H1 (cell line): ENCODE measurements at regions not wholly inside any gene's neighbourhood (a gene's known extent, or its start where the extent isn't known, plus 50 kb on each side); places are given as distances from the start of the nearest gene placed in this dataset.

ENCODE experiments used
- CTCF ChIA-PET: fragments of 300-600 bp; sonication (Branson Sonifier 250); formaldehyde crosslinking; loops from one replicate; lab custom pipeline; 2021; ENCODE audit not compliant: partially characterized antibody; lab: Charles Lee
- POLR2A ChIA-PET: fragments of 300-600 bp; sonication (Branson Sonifier 250); formaldehyde crosslinking; loops from one replicate; lab custom pipeline; 2021; ENCODE audit warnings: inconsistent platforms; ENCODE audit not compliant: partially characterized antibody; lab: Charles Lee
- DNase-seq, 2 experiments: peaks; one replicate each; pipeline versions ENCODE4 v3.0.0 to v3.0.0-alpha.2; 2010 to 2022; ENCODE audit warnings: low spot score in 2 of 2, low read depth in 1 of 2, mixed read lengths in 1 of 2
- FAIRE-seq: peaks from 2 replicates; lab custom pipeline; 2011; peaks lifted over from hg19 to GRCh38; lab: Jason Lieb, UNC
- H2AFZ ChIP-seq: 2 replicates; pipeline ENCODE4 v1.8.1; 2012; ENCODE audit warnings: low read length, inconsistent platforms
- H2AK5ac ChIP-seq: 2 replicates; pipeline ENCODE4 v1.6.1; 2013; ENCODE audit warnings: low read depth, low read length
- H2BK120ac ChIP-seq: replicated peaks from 2 replicates; pipeline ENCODE3; 2013; ENCODE audit warnings: low read depth, low read length, inconsistent platforms
- H2BK12ac ChIP-seq: 2 replicates; pipeline ENCODE4 v1.6.1; 2013; ENCODE audit warnings: low read depth, low read length
- H2BK15ac ChIP-seq: 2 replicates; pipeline ENCODE4 v1.6.1; 2013; ENCODE audit warnings: low read length
- H2BK20ac ChIP-seq: 2 replicates; pipeline ENCODE4 v1.6.1; 2013; ENCODE audit warnings: low read length
- H2BK5ac ChIP-seq: 2 replicates; pipeline ENCODE4 v1.6.1; 2013; ENCODE audit warnings: low read depth, low read length
- H3K14ac ChIP-seq: 2 replicates; pipeline ENCODE4 v1.6.1; 2013; ENCODE audit warnings: inconsistent platforms; ENCODE audit not compliant: insufficient read length
- H3K18ac ChIP-seq: 2 replicates; pipeline ENCODE4 v1.6.1; 2013; ENCODE audit warnings: low read length; ENCODE audit errors: extremely low read depth
- H3K23ac ChIP-seq: 2 replicates; pipeline ENCODE4 v1.6.1; 2013; ENCODE audit warnings: inconsistent platforms; ENCODE audit not compliant: insufficient read length
- H3K23me2 ChIP-seq: 2 replicates; pipeline ENCODE4 v1.6.1; 2013; ENCODE audit warnings: low read depth, low read length
- H3K27ac ChIP-seq: 2 replicates; pipeline ENCODE4 v1.6.1; 2011; ENCODE audit warnings: low read depth, low read length, inconsistent platforms
- H3K27me3 ChIP-seq, 4 experiments: replicated peaks in 1 of 4; 1 replicate in 1 of 4; 2 replicates in 3 of 4; pipeline versions ENCODE4 v1.6.1 to v1.8.1; 2011 to 2013; ENCODE audit warnings: low read length in 3 of 4, mild to moderate bottlenecking in 3 of 4, inconsistent platforms in 2 of 4, mixed read lengths in 2 of 4, moderate library complexity in 1 of 4; ENCODE audit not compliant: control insufficient read depth in 3 of 4, insufficient read depth in 3 of 4; ENCODE audit errors: extremely low read depth in 1 of 4
- H3K36me3 ChIP-seq, 4 experiments: 2 replicates each; pipeline versions ENCODE4 v1.6.1 to v1.8.1; 2011 to 2013; ENCODE audit warnings: mild to moderate bottlenecking in 4 of 4, low read length in 3 of 4, moderate library complexity in 2 of 4, control low read depth in 1 of 4, inconsistent platforms in 1 of 4; ENCODE audit not compliant: insufficient read depth in 4 of 4, control insufficient read depth in 2 of 4
- H3K4ac ChIP-seq: replicated peaks from 2 replicates; pipeline ENCODE3; 2013; ENCODE audit warnings: low read length, low read depth, mixed read lengths, inconsistent platforms; ENCODE audit not compliant: insufficient read length
- H3K4me1 ChIP-seq, 4 experiments: replicated peaks in 1 of 4; 1 replicate in 1 of 4; 2 replicates in 3 of 4; pipeline versions ENCODE4 v1.6.1 to v1.8.1; 2011 to 2013; ENCODE audit warnings: low read length in 3 of 4, inconsistent platforms in 2 of 4, mixed read lengths in 1 of 4; ENCODE audit not compliant: insufficient read depth in 4 of 4, control insufficient read depth in 3 of 4
- H3K4me2 ChIP-seq, 2 experiments: 2 replicates each; pipeline versions ENCODE4 v1.6.1 to v1.8.1; 2011 to 2013; ENCODE audit warnings: low read depth in 2 of 2, low read length in 2 of 2, control low read depth in 1 of 2, inconsistent platforms in 1 of 2, mild to moderate bottlenecking in 1 of 2; ENCODE audit not compliant: insufficient read depth in 1 of 2
- H3K4me3 ChIP-seq, 4 experiments: fragments of 200-600, 300-600 bp in 1 of 4; sonication (generic), shearing (Covaris generic), sonication (Bioruptor Twin) in 1 of 4; 2 replicates each; pipeline versions ENCODE4 v1.5.1 to v1.8.1; 2011 to 2016; ENCODE audit warnings: low read length in 4 of 4, low read depth in 3 of 4, control low read depth in 2 of 4, inconsistent platforms in 2 of 4, mild to moderate bottlenecking in 2 of 4, mixed read lengths in 1 of 4, moderate library complexity in 1 of 4; ENCODE audit not compliant: insufficient read depth in 2 of 4; ENCODE audit errors: extremely low read depth in 1 of 4
- H3K56ac ChIP-seq: replicated peaks from 2 replicates; pipeline ENCODE3; 2013; ENCODE audit warnings: low read depth, mild to moderate bottlenecking, mixed read lengths, low read length, inconsistent platforms; ENCODE audit not compliant: insufficient read length
- H3K79me1 ChIP-seq: 2 replicates; pipeline ENCODE4 v1.6.1; 2013; ENCODE audit warnings: low read depth, low read length, control low read depth
- H3K79me2 ChIP-seq, 2 experiments: 2 replicates each; pipeline versions ENCODE4 v1.6.1 to v1.8.1; 2012 to 2013; ENCODE audit warnings: low read length in 2 of 2, mild to moderate bottlenecking in 2 of 2, inconsistent platforms in 1 of 2; ENCODE audit not compliant: insufficient read depth in 2 of 2, control insufficient read depth in 1 of 2
- H3K9ac ChIP-seq, 4 experiments: replicated peaks in 1 of 4; 1 replicate in 1 of 4; 2 replicates in 3 of 4; pipeline versions ENCODE4 v1.6.1 to v1.8.1; 2011 to 2013; ENCODE audit warnings: low read depth in 3 of 4, low read length in 3 of 4, control low read depth in 2 of 4, mild to moderate bottlenecking in 2 of 4, moderate library complexity in 2 of 4, inconsistent platforms in 1 of 4; ENCODE audit errors: extremely low read depth in 1 of 4
- H3K9me3 ChIP-seq, 2 experiments: 2 replicates each; pipeline versions ENCODE4 v1.6.1 to v1.8.1; 2012 to 2013; ENCODE audit warnings: mild to moderate bottlenecking in 2 of 2, moderate library complexity in 2 of 2, control low read depth in 1 of 2, inconsistent platforms in 1 of 2, low read depth in 1 of 2, low read length in 1 of 2, mixed read lengths in 1 of 2; ENCODE audit not compliant: insufficient read depth in 2 of 2
- H4K20me1 ChIP-seq, 2 experiments: replicated peaks in 1 of 2; 2 replicates each; pipeline versions ENCODE3 to v1.8.1; 2011 to 2013; ENCODE audit warnings: inconsistent platforms in 2 of 2, low read length in 2 of 2, mild to moderate bottlenecking in 1 of 2; ENCODE audit not compliant: insufficient read depth in 2 of 2, control insufficient read depth in 1 of 2
- H4K5ac ChIP-seq: 2 replicates; pipeline ENCODE4 v1.6.1; 2013; ENCODE audit warnings: low read length, low read depth, mixed read lengths, inconsistent platforms; ENCODE audit not compliant: insufficient read length
- H4K8ac ChIP-seq: 2 replicates; pipeline ENCODE4 v1.8.0; 2013; ENCODE audit warnings: mild to moderate bottlenecking, moderate library complexity, low read length, inconsistent platforms; ENCODE audit not compliant: insufficient read depth; ENCODE audit errors: extremely low read depth
- H4K91ac ChIP-seq: replicated peaks from 2 replicates; pipeline ENCODE3; 2013; ENCODE audit warnings: low read length, mixed read lengths, inconsistent platforms; ENCODE audit not compliant: insufficient read length
- BRCA1 ChIP-seq: IDR thresholded peaks from 2 replicates; pipeline ENCODE4 v1.6.1; 2012; ENCODE audit warnings: low read depth, low read length, improper control_type of control experiment
- CHD1 ChIP-seq: IDR thresholded peaks from 2 replicates; pipeline ENCODE4 v1.6.1; 2012; ENCODE audit warnings: low read depth, low read length, improper control_type of control experiment
- EGR1 ChIP-seq: IDR thresholded peaks from 2 replicates; pipeline ENCODE4 v1.6.1; 2011; ENCODE audit warnings: low read depth, low read length, borderline replicate concordance
- NRF1 ChIP-seq: IDR thresholded peaks from 2 replicates; pipeline ENCODE4 v1.6.1; 2011; ENCODE audit warnings: mild to moderate bottlenecking, low read depth, low read length, improper control_type of control experiment
- RXRA ChIP-seq: IDR thresholded peaks from 2 replicates; pipeline ENCODE4 v1.6.1; 2011; ENCODE audit warnings: low read depth, mild to moderate bottlenecking, low read length, moderate library complexity; ENCODE audit not compliant: insufficient read depth
- SP1 ChIP-seq: IDR thresholded peaks from 2 replicates; pipeline ENCODE4 v1.6.1; 2011; ENCODE audit warnings: low read depth, low read length
- SP2 ChIP-seq: IDR thresholded peaks from 2 replicates; pipeline ENCODE4 v1.6.1; 2012; ENCODE audit warnings: mild to moderate bottlenecking, low read length, inconsistent platforms
- TEAD4 ChIP-seq: IDR thresholded peaks from 2 replicates; pipeline ENCODE4 v1.6.1; 2012; ENCODE audit warnings: low read depth, low read length, inconsistent platforms, mixed read lengths
- WGBS, 2 experiments: shearing (Covaris generic) in 1 of 2; methylation state at CpG; one replicate each; pipeline versions ENCODE4 v1.1.6 to v1.1.7; 2013 to 2015; ENCODE audit warnings: low lambda C conversion rate in 2 of 2, mixed read lengths in 2 of 2, inconsistent platforms in 1 of 2, low coverage in 1 of 2, missing lambda C conversion rate in 1 of 2; ENCODE audit not compliant: insufficient replicate concordance in 2 of 2, insufficient coverage in 1 of 2, insufficient read length in 1 of 2; ENCODE audit errors: extremely low coverage in 1 of 2, missing lambda C conversion rate in 1 of 2; 5-methylcytosine and 5-hydroxymethylcytosine counted together

DNA sequence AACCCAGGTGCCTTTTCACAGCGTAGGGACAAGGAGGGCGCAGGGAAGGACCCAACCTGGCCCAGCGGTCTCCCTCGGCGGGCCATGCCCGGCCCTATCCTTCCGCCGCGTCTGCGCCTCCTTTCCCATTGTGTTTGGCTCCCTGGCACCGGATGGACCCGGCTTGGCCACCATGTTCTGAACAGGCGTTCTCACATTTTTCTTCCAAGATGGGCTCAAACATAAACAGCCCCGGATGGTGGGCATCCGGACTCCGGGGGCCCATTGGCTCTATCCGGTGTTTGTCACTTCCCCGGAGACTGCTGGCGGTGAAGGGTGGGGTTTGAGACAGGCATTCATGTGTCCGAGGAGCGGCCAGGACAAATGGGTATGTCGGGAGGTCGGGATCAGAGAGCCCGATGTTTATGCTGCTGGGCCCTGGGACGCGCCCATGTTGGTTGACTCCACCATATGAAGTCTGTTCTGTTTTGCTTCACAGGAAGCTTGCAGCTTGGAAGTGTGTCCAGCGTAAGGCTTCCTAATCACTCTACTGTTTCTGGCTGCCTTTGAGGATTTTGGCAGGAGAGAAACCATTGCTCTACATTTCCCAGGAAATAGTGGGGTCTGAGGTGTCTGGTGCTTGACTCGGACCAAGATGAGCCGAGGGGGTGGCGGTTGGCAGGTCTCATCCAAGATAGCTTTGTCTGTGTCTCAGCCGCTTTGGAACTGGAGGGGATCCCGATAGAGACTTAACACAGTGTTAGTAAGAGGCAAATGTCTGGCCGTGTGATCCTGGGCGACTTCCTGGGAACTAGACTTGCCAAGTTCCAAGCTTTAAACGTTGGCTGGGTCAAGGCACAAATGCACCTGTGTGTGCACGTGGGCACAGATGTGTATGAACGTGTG is 188.3 kb downstream of the IRF8 start:
- no peak overlapping the region for H3K18ac ChIP-seq
- no peak for DNase-seq
- FAIRE-seq, result no peak

More for the DNA sequence above, 188.3 kb downstream of the IRF8 start:
- Histone ChIP-seq H3K36me3 (no peaks in the 10 kb centered on the region), H3K23ac (no peak overlapping the region), H3K4me1 (peaks cover 0 to 8% (median 5%) of the 10 kb centered on the region in 4 experiments; a peak in 6 of 7 replicates), H2BK15ac (no peak overlapping the region), H3K9ac (no peak overlapping the region), H3K9me3 (no peaks in the 10 kb centered on the region), H4K91ac (no peak overlapping the region), H2AFZ (no peak overlapping the region), H2BK12ac (no peak overlapping the region), H2BK120ac (no peak overlapping the region), H3K23me2 (no peaks in the 10 kb centered on the region), H3K79me1 (no peaks in the 10 kb centered on the region), H4K5ac (no peak overlapping the region), H3K4me2 (no peak overlapping the region), H3K27me3 (no peaks in the 10 kb centered on the region), H2BK20ac (no peak overlapping the region), H3K56ac (no peak overlapping the region), H3K27ac (no peak overlapping the region), H3K14ac (no peak overlapping the region), H3K4ac (no peak overlapping the region), H4K20me1 (no peaks in the 10 kb centered on the region), H2AK5ac (no peak overlapping the region), H4K8ac (peak overlapping the region; percentile 19; the same call in 1 of the 2 replicates), H3K79me2 (no peaks in the 10 kb centered on the region), H3K4me3 (no peak overlapping the region), H2BK5ac (no peak overlapping the region)
- POLR2A ChIA-PET, result interaction anchor here (0.6 kb wide), 1 partner anchor 23 kb away, joined by 3 read pairs; no protein-coding TSS in a partner anchor
- WGBS, 2 experiments, result 88% methylated on average over 37 of the region's 37 CpGs; no CpG with 5 or more reads in 1 of the 2 experiments
- TF ChIP-seq SP1 (no peak), BRCA1 (no peak), RXRA (no peak), SP2 (no peak), TEAD4 (no peak), EGR1 (no peak), CHD1 (no peak), NRF1 (no peak)
- CTCF ChIA-PET, result interaction anchor here (1.2 to 1.3 kb wide), 2 partner anchors 15 to 100 kb away, joined by 3 to 5 read pairs; no protein-coding TSS in a partner anchor
